SK-N-MC (cell line): ENCODE measurements at regions not wholly inside any gene's neighbourhood (a gene's known extent, or its start where the extent isn't known, plus 50 kb on each side); places are given as distances from the start of the nearest gene placed in this dataset.

Experiments
- EZH2 ChIP-seq: fragments of 200-600 bp; sonication (generic); IDR thresholded peaks from one replicate; pipeline ENCODE4 v1.6.1; 2017; ENCODE audit warnings: antibody characterized with exemption
- POLR2AphosphoS5 ChIP-seq: IDR thresholded peaks from 2 replicates; pipeline ENCODE4 v1.6.1; 2012; ENCODE audit warnings: mild to moderate bottlenecking, low read depth, low read length, borderline replicate concordance

- no peak for TF ChIP-seq EZH2
- no peak for TF ChIP-seq POLR2AphosphoS5
These were observed 162.1 kb upstream of the SHH start for GRCh38 chr7:155974186-155974897.
